ENCODE measurements at regions not wholly inside any gene's neighbourhood (a gene's known extent, or its start where the extent isn't known, plus 50 kb on each side); places are given as distances from the start of the nearest gene placed in this dataset.

DNA sequence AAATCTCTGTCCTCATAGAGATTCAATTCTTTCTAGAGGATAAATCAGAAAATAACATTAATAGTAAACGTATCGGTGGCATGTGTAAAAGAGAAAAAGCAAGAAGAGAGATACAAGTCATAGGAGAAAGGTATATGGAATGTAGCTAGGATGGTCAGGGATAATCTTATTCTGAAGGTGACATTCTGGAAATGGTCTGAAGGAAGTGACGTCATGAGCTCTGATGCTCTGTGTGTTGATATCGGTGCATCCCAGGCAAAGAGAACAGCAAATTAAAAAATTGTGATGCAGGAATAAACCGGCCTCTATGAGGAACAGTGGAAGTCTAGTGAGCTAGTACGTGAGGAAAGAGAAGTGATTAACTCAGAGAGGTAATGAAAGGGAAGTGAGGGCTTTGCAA, 1215.8 kb downstream of the CNTNAP5 start:
- no peak overlapping the region for H3K27ac ChIP-seq
- H3K27me3 ChIP-seq (ENCODE audit: insufficient read depth, low read depth) = no peaks in the 10 kb centered on the region
- no TSS peak for BruUV-seq (replicated peaks)
- intact Hi-C loops (cut with micrococcal nuclease; ENCODE audit: unreplicated experiment) = no loop called here
- H2AFZ ChIP-seq = no peak overlapping the region
- H3K4me3 ChIP-seq = no peak overlapping the region
- no peaks in the 10 kb centered on the region for H3K79me2 ChIP-seq (ENCODE audit: low read depth)
- no peaks in the 10 kb centered on the region for H3F3A ChIP-seq (ENCODE audit: insufficient read depth, low read depth)
- no peak for TF ChIP-seq EZH2 (IDR thresholded peaks at IDR 0.05; ENCODE audit: low read depth)
- TF ChIP-seq, protein P1, sequence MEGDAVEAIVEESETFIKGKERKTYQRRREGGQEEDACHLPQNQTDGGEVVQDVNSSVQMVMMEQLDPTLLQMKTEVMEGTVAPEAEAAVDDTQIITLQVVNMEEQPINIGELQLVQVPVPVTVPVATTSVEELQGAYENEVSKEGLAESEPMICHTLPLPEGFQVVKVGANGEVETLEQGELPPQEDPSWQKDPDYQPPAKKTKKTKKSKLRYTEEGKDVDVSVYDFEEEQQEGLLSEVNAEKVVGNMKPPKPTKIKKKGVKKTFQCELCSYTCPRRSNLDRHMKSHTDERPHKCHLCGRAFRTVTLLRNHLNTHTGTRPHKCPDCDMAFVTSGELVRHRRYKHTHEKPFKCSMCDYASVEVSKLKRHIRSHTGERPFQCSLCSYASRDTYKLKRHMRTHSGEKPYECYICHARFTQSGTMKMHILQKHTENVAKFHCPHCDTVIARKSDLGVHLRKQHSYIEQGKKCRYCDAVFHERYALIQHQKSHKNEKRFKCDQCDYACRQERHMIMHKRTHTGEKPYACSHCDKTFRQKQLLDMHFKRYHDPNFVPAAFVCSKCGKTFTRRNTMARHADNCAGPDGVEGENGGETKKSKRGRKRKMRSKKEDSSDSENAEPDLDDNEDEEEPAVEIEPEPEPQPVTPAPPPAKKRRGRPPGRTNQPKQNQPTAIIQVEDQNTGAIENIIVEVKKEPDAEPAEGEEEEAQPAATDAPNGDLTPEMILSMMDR (conservative IDR thresholded peaks at IDR 0.05) = no peak
- POLR2A ChIA-PET (ENCODE audit: unreplicated experiment) = no interaction called here
- H3K9me2 ChIP-seq (ENCODE audit: insufficient read depth) = no peaks in the 10 kb centered on the region
- no peak for DNase-seq
- H3K4me1 ChIP-seq (replicated peaks; ENCODE audit: insufficient read depth) = no peaks in the 10 kb centered on the region
- H3K9me3 ChIP-seq (ENCODE audit: insufficient read depth, low read depth) = no peaks in the 10 kb centered on the region
- no peaks in the 10 kb centered on the region for H4K20me1 ChIP-seq (ENCODE audit: insufficient read depth)
- no peak overlapping the region for H3K4me2 ChIP-seq
- H3K36me3 ChIP-seq (ENCODE audit: low read depth) = no peaks in the 10 kb centered on the region
- CTCF ChIA-PET = no interaction called here

DNA sequence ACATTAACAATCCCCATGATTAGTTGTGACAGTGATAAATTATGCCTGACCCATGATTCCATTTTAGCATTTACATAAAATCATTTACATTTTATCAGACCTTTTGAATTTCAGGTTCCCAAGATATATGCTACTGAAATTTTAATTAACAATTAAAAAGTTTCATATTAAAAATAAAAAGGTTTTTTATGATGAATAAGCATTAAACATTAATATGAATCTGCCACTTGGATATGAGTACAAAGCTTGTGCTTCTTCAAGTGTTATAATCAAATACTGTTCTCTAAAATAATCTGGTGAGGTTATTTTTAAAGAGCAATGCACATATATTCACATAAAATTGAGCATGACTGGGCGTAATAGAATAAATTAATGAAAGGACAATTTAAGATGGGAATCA, 1218.0 kb downstream of the CNTNAP5 start:
- no peaks in the 10 kb centered on the region for H3K9me2 ChIP-seq (ENCODE audit: insufficient read depth)
- H3K36me3 ChIP-seq (ENCODE audit: low read depth) = no peaks in the 10 kb centered on the region
- no peaks in the 10 kb centered on the region for H3K4me1 ChIP-seq (replicated peaks; ENCODE audit: insufficient read depth)
- H4K20me1 ChIP-seq (ENCODE audit: insufficient read depth) = no peaks in the 10 kb centered on the region
- intact Hi-C loops (cut with micrococcal nuclease; ENCODE audit: unreplicated experiment) = no loop called here
- TF ChIP-seq, protein P1 (conservative IDR thresholded peaks at IDR 0.05) = no peak
- no peak for TF ChIP-seq EZH2 (IDR thresholded peaks at IDR 0.05; ENCODE audit: low read depth)
- no peaks in the 10 kb centered on the region for H3F3A ChIP-seq (ENCODE audit: insufficient read depth, low read depth)
- DNase-seq = no peak
- H3K27ac ChIP-seq = no peak overlapping the region
- H3K4me2 ChIP-seq = no peak overlapping the region
- ChIA-PET CTCF (no interaction called here), POLR2A (ENCODE audit: unreplicated experiment) (no interaction called here)
- no TSS peak for BruUV-seq (replicated peaks)
- H3K79me2 ChIP-seq (ENCODE audit: low read depth) = no peaks in the 10 kb centered on the region
- no peaks in the 10 kb centered on the region for H3K9me3 ChIP-seq (ENCODE audit: insufficient read depth, low read depth)
- no peaks in the 10 kb centered on the region for H3K27me3 ChIP-seq (ENCODE audit: insufficient read depth, low read depth)
- no peak overlapping the region for H2AFZ ChIP-seq
- H3K4me3 ChIP-seq = no peak overlapping the region

DNA sequence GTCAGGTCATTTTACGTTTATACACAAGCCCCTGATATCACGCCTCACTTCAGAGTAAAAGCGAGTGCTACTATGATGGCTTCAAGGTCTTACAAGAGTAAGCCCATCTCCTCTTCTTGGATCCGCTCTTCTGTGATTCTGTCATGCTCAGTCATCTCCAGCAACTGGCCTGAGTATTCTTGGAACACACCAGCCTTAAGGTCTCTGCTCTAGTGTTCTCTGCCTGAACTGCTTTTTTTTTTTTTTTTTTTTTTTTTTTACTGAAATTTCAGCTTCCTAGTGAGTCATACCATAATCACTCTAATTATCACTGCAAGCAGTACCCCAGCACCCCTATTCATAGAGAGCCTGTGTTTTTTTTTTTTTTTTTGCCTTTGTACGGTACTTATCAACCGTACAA, 1228.9 kb downstream of the CNTNAP5 start:
- Histone ChIP-seq H2AFZ (no peak overlapping the region), H3K36me3 (ENCODE audit: low read depth) (no peaks in the 10 kb centered on the region), H3F3A (ENCODE audit: insufficient read depth, low read depth) (no peaks in the 10 kb centered on the region), H3K27ac (no peak overlapping the region), H3K9me3 (ENCODE audit: insufficient read depth, low read depth) (no peaks in the 10 kb centered on the region), H3K27me3 (ENCODE audit: insufficient read depth, low read depth) (no peaks in the 10 kb centered on the region), H3K4me3 (no peak overlapping the region), H3K79me2 (ENCODE audit: low read depth) (no peaks in the 10 kb centered on the region), H3K9me2 (ENCODE audit: insufficient read depth) (no peaks in the 10 kb centered on the region), H3K4me1 (replicated peaks; ENCODE audit: insufficient read depth) (no peaks in the 10 kb centered on the region), H4K20me1 (ENCODE audit: insufficient read depth) (no peaks in the 10 kb centered on the region), H3K4me2 (no peak overlapping the region)
- TF ChIP-seq EZH2 (IDR thresholded peaks at IDR 0.05; ENCODE audit: low read depth) = no peak
- TF ChIP-seq, protein P1 (conservative IDR thresholded peaks at IDR 0.05) = no peak
- ChIA-PET CTCF (no interaction called here), POLR2A (ENCODE audit: unreplicated experiment) (no interaction called here)
- BruUV-seq (replicated peaks) = no TSS peak
- intact Hi-C loops (cut with micrococcal nuclease; ENCODE audit: unreplicated experiment) = no loop called here
- DNase-seq = no peak

Measured in PC-9 (cell line).